ENCODE measurements at regions not wholly inside any gene's neighbourhood (a gene's known extent, or its start where the extent isn't known, plus 50 kb on each side); places are given as distances from the start of the nearest gene placed in this dataset.

- no peak for DNase-seq (ENCODE audit: low spot score)
Measured at GRCh38 chr10:56623064-56623463, 262.0 kb upstream of the ZWINT start.

GRCh38 chr10:56622335-56622973, 261.4 kb upstream of the ZWINT start:
- DNase-seq (ENCODE audit: low spot score): peak; percentile 37

GRCh38 chr10:56606202-56606601, 245.1 kb upstream of the ZWINT start:
- DNase-seq (ENCODE audit: low spot score): no peak

GRCh38 chr10:56605051-56605450, 244.0 kb upstream of the ZWINT start:
- no peak for DNase-seq (ENCODE audit: low spot score)

- no peak for DNase-seq (ENCODE audit: low spot score)
Measured at GRCh38 chr10:56604624-56605023, 243.6 kb upstream of the ZWINT start.

- DNase-seq (ENCODE audit: low spot score): no peak
Measured at GRCh38 chr10:56599201-56599600, 238.1 kb upstream of the ZWINT start.

GRCh38 chr10:56596257-56596656, 235.2 kb upstream of the ZWINT start:
- no peak for DNase-seq (ENCODE audit: low spot score)

GRCh38 chr10:56593120-56593519, 232.1 kb upstream of the ZWINT start:
- DNase-seq (ENCODE audit: low spot score): no peak

GRCh38 chr10:56586461-56586891, 225.4 kb upstream of the ZWINT start:
- DNase-seq (ENCODE audit: low spot score): no peak

- DNase-seq (ENCODE audit: low spot score): no peak
Measured at GRCh38 chr10:56585447-56586171, 224.6 kb upstream of the ZWINT start.

- no peak for DNase-seq (ENCODE audit: low spot score)
Measured at GRCh38 chr10:56583316-56583715, 222.3 kb upstream of the ZWINT start.

GRCh38 chr10:56567580-56567979, 206.5 kb upstream of the ZWINT start:
- no peak for DNase-seq (ENCODE audit: low spot score)

- no peak for DNase-seq (ENCODE audit: low spot score)
Measured at GRCh38 chr10:56561336-56561735, 200.3 kb upstream of the ZWINT start.

GRCh38 chr10:56551037-56551436, 190.0 kb upstream of the ZWINT start:
- DNase-seq (ENCODE audit: low spot score): no peak

GRCh38 chr10:56547163-56547562, 186.1 kb upstream of the ZWINT start:
- no peak for DNase-seq (ENCODE audit: low spot score)

GRCh38 chr10:56537984-56538383, 176.9 kb upstream of the ZWINT start:
- DNase-seq (ENCODE audit: low spot score): peak; percentile 89

GRCh38 chr10:56522166-56522565, 161.1 kb upstream of the ZWINT start:
- no peak for DNase-seq (ENCODE audit: low spot score)

GRCh38 chr10:56508562-56508961, 147.5 kb upstream of the ZWINT start:
- DNase-seq (ENCODE audit: low spot score): no peak

GRCh38 chr10:56507033-56507432, 146.0 kb upstream of the ZWINT start:
- DNase-seq (ENCODE audit: low spot score): no peak

GRCh38 chr10:56505555-56505954, 144.5 kb upstream of the ZWINT start:
- DNase-seq (ENCODE audit: low spot score): no peak

GRCh38 chr10:56496186-56496486, 135.1 kb upstream of the ZWINT start:
- no peak for DNase-seq (ENCODE audit: low spot score)

GRCh38 chr10:56487746-56488145, 126.7 kb upstream of the ZWINT start:
- DNase-seq (ENCODE audit: low spot score): no peak

GRCh38 chr10:56481521-56482091, 120.5 kb upstream of the ZWINT start:
- no peak for DNase-seq (ENCODE audit: low spot score)

Data from H4 (cell line).